HAP-1 (cell line): ENCODE measurements at regions not wholly inside any gene's neighbourhood (a gene's known extent, or its start where the extent isn't known, plus 50 kb on each side); places are given as distances from the start of the nearest gene placed in this dataset.

Source experiments
- DNase-seq, 2 experiments: peaks; one replicate each; pipeline ENCODE4 v3.0.0-alpha.2; 2016 to 2020; ENCODE audit warnings: low spot score in 2 of 2
- H3K27me3 ChIP-seq: fragments of 250-450 bp; sonication (Bioruptor Pico); 2 replicates; pipeline ENCODE4 v1.5.1; 2020; ENCODE audit warnings: low read depth, mild to moderate bottlenecking, moderate library complexity
- H3K36me3 ChIP-seq: fragments of 250-450 bp; sonication (Bioruptor Pico); replicated peaks from 2 replicates; pipeline ENCODE4 v1.5.1; 2020; ENCODE audit warnings: mild to moderate bottlenecking
- H3K4me1 ChIP-seq: fragments of 250-450 bp; sonication (Bioruptor Pico); 2 replicates; pipeline ENCODE4 v1.5.1; 2020; ENCODE audit warnings: mild to moderate bottlenecking
- H3K4me3 ChIP-seq: fragments of 250-450 bp; sonication (Bioruptor Pico); 2 replicates; pipeline ENCODE4 v1.5.1; 2020; ENCODE audit warnings: mild to moderate bottlenecking, moderate library complexity
- H3K9me3 ChIP-seq: fragments of 250-450 bp; sonication (Bioruptor Pico); 2 replicates; pipeline ENCODE4 v1.5.1; 2020; ENCODE audit warnings: mild to moderate bottlenecking, moderate library complexity
- in situ Hi-C: fragments of 300-500 bp; cut with MboI; formaldehyde crosslinking; loops from 3 replicates; pipeline ENCODE4 v1.14.3; 2020; ENCODE audit warnings: low sequenced_read_pairs, inconsistent platforms, mixed read lengths

DNA sequence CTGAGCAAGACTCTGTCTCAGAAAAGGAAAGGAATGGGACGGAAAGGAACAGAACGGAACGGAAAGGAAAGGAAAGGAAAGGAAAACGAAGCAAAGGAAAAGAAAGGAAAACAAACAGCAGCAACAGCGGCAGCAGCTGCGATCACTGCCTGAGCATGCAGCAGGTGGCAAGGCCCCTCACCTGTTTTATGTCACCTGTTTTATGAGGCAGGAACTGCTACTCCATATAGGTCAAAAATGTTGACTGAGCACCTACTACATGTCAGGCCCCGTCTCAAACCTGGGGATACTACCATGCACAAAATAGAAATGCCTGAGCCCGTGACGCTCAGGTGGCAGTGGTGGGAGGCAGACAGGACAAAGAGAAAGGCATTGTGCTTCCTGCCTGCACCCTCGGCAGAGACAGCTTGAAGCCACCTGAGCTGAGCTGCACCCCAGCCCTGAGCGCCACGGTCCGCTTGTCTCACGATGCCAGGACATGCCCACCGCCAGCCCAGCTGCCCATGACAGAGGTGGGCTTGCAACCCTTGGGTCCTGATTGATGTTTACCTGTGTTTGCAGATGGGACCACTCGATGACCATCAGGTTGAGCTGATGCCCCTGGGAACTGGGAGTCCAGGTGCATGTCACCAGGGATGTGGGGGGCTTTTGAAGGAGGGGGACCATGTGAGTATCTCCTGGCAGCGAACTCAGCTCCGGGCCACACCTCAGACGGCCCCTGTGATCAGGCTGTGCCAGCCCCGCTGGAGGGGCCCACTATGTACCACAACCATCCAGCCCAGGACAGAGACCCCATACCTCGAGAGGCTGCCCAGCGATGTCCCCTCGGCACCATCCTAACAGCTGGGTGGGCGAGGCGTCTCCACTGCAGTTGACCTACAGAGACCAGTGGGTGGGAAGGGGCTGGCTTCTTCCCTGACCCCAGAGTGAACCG is 77.4 kb downstream of the RMI2 start:
- in situ Hi-C loops: loop anchor here (25.0 kb wide), 1 partner anchor 390 kb away; no protein-coding TSS in a partner anchor
- Histone ChIP-seq H3K36me3 (no peaks in the 10 kb centered on the region), H3K4me3 (no peak overlapping the region), H3K4me1 (peaks cover 4% of the 10 kb centered on the region), H3K27me3 (no peaks in the 10 kb centered on the region), H3K9me3 (no peaks in the 10 kb centered on the region)
- DNase-seq: no peak

GRCh38 chr16:11423315-11424117 is 78.3 kb downstream of the RMI2 start:
- Histone ChIP-seq H3K27me3 (no peaks in the 10 kb centered on the region), H3K36me3 (no peaks in the 10 kb centered on the region), H3K9me3 (no peaks in the 10 kb centered on the region), H3K4me1 (peaks cover 6% of the 10 kb centered on the region), H3K4me3 (no peak overlapping the region)
- in situ Hi-C loops: loop anchor here (25.0 kb wide), 1 partner anchor 389 kb away; no protein-coding TSS in a partner anchor
- no peak for DNase-seq

DNA sequence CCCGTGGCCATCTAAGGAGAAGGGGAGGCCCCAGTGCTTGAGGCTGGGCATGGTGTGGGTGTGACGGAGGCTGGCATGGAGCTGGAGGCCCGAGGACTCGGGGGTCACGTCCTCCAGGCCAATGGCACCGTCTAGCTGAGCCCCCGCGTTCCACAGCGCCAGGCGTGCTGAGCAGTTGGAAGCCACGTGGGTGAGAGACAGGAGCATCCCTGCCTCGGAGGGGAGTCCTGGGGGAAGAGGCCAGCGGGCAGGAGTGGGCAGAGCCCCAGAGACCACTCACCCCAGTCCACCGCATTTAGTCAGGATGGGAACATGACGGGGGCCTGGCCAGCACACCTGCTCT is 78.8 kb downstream of the RMI2 start:
- peaks cover 6% of the 10 kb centered on the region for H3K4me1 ChIP-seq
- in situ Hi-C loops: loop anchor here (25.0 kb wide), 1 partner anchor 388 kb away; no protein-coding TSS in a partner anchor
- no peaks in the 10 kb centered on the region for H3K27me3 ChIP-seq
- no peak overlapping the region for H3K4me3 ChIP-seq
- H3K36me3 ChIP-seq: no peaks in the 10 kb centered on the region
- DNase-seq: no peak
- no peaks in the 10 kb centered on the region for H3K9me3 ChIP-seq

GRCh38 chr16:11425140-11425539 is 79.9 kb downstream of the RMI2 start:
- in situ Hi-C loops: no loop called here
- Histone ChIP-seq H3K36me3 (no peaks in the 10 kb centered on the region), H3K9me3 (no peaks in the 10 kb centered on the region), H3K4me3 (no peak overlapping the region), H3K27me3 (no peaks in the 10 kb centered on the region), H3K4me1 (peaks cover 6% of the 10 kb centered on the region)
- DNase-seq: no peak

- peaks cover 6% of the 10 kb centered on the region for H3K4me1 ChIP-seq
- no peaks in the 10 kb centered on the region; the same call in 1 of the 2 replicates for H3K9me3 ChIP-seq
- DNase-seq: no peak
- in situ Hi-C loops: no loop called here
- H3K36me3 ChIP-seq: no peaks in the 10 kb centered on the region
- no peaks in the 10 kb centered on the region for H3K27me3 ChIP-seq
- H3K4me3 ChIP-seq: no peak overlapping the region
Observed at GRCh38 chr16:11428623-11428953, 83.3 kb downstream of the RMI2 start.

DNA sequence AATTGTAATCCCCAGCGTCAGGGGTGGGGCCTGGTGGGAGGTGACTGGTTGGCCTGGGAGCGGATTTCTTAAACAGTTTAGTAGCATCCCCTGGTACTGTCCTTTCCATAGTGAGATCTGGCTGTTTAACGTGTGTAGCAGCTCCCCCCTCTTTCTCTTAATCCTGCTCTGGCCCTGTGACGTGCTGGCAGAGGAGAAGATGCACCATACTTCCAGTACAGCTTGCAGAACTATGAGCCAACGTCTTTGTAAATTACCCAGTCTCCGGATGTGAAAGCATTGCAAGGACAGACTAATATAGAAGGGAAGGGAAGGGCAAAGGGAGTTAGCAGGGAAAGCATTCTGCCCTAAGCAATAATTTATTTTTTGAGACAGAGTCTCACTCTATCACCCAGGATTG is 83.9 kb downstream of the RMI2 start:
- Histone ChIP-seq H3K9me3 (no peaks in the 10 kb centered on the region; the same call in 1 of the 2 replicates), H3K4me3 (no peak overlapping the region), H3K36me3 (no peaks in the 10 kb centered on the region), H3K27me3 (no peaks in the 10 kb centered on the region), H3K4me1 (peaks cover 6% of the 10 kb centered on the region)
- in situ Hi-C loops: no loop called here
- no peak for DNase-seq

DNA sequence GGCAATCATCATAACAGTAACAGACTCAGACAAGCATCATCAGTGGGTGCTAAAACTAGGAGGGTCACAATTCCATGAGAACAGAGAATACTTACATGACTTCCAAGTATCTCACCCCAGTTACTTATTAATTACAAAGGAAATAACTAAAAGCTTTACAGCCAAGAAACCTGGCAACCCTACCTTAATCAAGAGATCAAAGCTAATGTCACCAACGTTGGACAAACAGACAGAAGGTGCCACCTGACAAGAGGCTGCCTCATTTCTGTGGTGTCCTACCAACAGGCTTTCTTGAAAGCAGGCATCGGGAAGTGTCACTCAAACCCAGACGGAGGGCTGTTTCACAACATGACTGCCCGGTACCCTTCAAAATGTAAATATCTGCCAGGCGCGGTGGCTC is 84.6 kb downstream of the RMI2 start:
- DNase-seq: no peak
- H3K4me3 ChIP-seq: no peak overlapping the region
- in situ Hi-C loops: no loop called here
- no peaks in the 10 kb centered on the region for H3K36me3 ChIP-seq
- no peaks in the 10 kb centered on the region; the same call in 1 of the 2 replicates for H3K9me3 ChIP-seq
- no peaks in the 10 kb centered on the region for H3K27me3 ChIP-seq
- peaks cover 6% of the 10 kb centered on the region for H3K4me1 ChIP-seq

DNA sequence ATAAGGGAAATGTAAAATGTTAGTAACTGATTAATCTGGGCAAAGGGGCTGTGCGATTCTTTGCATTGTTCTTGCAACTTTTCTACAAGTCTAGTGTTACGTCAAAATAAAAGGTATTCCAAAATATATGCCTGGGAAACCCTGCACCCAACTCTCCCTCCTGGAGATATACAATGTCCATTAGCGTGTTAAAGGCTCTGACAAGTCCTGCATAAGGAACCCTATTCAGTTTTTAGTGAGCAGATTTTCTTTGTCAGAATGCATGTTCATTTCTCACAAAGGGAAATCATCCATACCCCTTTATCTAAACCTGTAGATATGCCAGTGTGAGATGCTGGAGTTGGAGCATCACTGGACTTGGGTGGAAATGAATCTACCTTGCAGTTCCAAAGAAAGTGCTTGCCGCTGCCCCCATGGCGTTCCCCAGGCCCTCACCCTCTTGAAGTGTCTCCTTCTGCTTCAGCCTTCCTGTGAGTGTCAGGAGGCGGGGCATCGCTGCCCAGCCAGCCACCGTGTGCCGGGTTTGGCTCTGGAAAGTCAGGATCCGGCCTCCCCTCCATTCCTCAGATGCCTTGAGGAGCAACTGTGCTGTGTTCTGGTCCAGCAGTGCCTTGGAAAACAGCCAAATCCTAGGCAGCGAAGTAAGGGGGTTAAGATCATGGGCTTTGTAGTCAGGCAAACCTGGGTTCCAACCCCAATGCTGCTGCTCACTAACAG is 85.5 kb downstream of the RMI2 start:
- DNase-seq: no peak
- no peak overlapping the region for H3K4me3 ChIP-seq
- in situ Hi-C loops: no loop called here
- peaks cover 6% of the 10 kb centered on the region for H3K4me1 ChIP-seq
- no peaks in the 10 kb centered on the region; the same call in 1 of the 2 replicates for H3K9me3 ChIP-seq
- no peaks in the 10 kb centered on the region for H3K36me3 ChIP-seq
- H3K27me3 ChIP-seq: no peaks in the 10 kb centered on the region

DNA sequence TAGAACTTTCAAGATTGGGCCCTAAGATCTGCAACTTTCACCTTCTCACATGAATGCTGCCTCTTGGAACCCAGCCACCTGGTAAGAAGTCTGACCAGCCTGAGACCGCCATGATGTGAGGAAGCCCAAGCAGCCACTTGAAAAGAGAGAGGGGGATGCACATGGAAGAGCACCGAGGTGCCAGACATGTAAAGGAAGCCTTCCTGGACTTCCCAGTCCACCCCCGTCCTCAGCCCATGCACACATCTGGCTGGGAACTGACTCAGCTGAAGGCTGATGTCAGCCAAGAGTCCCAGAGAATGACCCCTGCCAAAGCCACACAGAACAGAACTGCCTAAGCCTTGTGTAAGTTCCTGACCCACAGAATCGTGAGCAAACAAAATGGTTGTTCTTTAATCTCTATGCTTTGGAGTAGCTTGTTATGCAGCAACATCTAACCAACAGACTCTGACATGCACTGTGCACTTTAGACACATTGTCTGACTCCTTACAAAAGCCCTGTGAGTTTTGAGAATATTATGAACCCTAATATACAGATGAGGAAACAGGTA is 86.7 kb downstream of the RMI2 start:
- no peaks in the 10 kb centered on the region for H3K27me3 ChIP-seq
- no peak overlapping the region for H3K4me3 ChIP-seq
- no peaks in the 10 kb centered on the region; the same call in 1 of the 2 replicates for H3K9me3 ChIP-seq
- H3K4me1 ChIP-seq: peaks cover 6% of the 10 kb centered on the region
- in situ Hi-C loops: no loop called here
- no peak for DNase-seq
- no peaks in the 10 kb centered on the region for H3K36me3 ChIP-seq

GRCh38 chr16:11432856-11433395 is 87.7 kb downstream of the RMI2 start:
- H3K27me3 ChIP-seq: no peaks in the 10 kb centered on the region

DNA sequence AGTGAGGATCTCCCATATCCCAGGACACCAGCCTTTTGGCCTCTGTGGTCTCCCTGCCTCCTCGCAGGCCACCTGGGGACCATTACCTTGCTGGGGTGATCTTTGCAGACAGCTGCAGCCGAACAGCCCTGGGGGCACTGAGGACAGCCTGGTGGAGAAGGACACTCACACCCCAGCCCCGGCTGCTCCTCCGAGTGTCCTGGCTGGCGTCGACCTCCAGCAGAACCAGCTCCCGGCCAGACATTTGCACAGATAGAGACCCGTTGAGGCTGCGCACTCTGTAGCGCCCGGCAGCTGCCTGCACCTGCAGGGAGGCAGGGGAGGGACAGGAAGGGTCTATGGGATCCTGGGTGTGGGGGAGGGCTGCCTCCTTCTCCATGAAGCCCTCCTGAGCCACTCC is 90.3 kb downstream of the RMI2 start:
- Histone ChIP-seq H3K36me3 (no peaks in the 10 kb centered on the region), H3K4me1 (no peaks in the 10 kb centered on the region), H3K27me3 (no peaks in the 10 kb centered on the region), H3K4me3 (no peak overlapping the region), H3K9me3 (peaks cover 3% of the 10 kb centered on the region; the same call in 1 of the 2 replicates)
- no peak for DNase-seq
- in situ Hi-C loops: no loop called here

More at GRCh38 chr16:11432856-11433395, 87.7 kb downstream of the RMI2 start:
- Histone ChIP-seq H3K36me3 (no peaks in the 10 kb centered on the region), H3K9me3 (no peaks in the 10 kb centered on the region; the same call in 1 of the 2 replicates), H3K4me3 (no peak overlapping the region), H3K4me1 (no peaks in the 10 kb centered on the region; the same call in 1 of the 2 replicates)
- in situ Hi-C loops: no loop called here
- no peak for DNase-seq

DNA sequence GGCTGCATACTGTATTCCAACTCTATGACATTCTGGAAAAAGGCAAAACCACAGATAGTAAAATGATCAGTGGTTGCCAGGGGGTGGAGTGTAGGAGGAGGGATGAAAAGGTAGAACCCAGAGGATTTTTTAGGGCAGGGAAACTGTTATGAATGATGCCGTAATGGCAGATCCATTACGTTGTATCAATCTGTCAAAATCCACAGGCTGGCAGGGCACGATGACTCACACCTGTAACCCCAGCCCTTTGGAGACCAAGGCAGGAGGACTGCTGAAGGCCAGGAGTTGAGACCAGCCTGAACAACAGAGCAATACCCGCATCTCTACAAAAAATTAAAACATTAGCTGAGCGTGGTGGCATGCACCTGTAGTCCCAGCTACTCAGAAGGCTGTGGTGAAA is 91.8 kb downstream of the RMI2 start:
- Histone ChIP-seq H3K4me3 (no peak overlapping the region), H3K9me3 (peaks cover 3% of the 10 kb centered on the region; the same call in 1 of the 2 replicates), H3K4me1 (no peaks in the 10 kb centered on the region), H3K27me3 (no peaks in the 10 kb centered on the region), H3K36me3 (no peaks in the 10 kb centered on the region)
- no peak for DNase-seq
- in situ Hi-C loops: no loop called here
